HG02970 (cell line): ENCODE measurements at regions not wholly inside any gene's neighbourhood (a gene's known extent, or its start where the extent isn't known, plus 50 kb on each side); places are given as distances from the start of the nearest gene placed in this dataset.
"Not testable (repeated sequence)": the region's sequence is repeated elsewhere in the genome, so short reads cannot be mapped to it uniquely, and the experiment has no call there.

ENCODE experiments used
- ATAC-seq: cut with Tn5 transposase; IDR thresholded peaks from one replicate; pipeline ENCODE4 v1.9.1; 2021; ENCODE audit warnings: mild to moderate bottlenecking, moderate library complexity, moderate number of reproducible peaks; ENCODE audit not compliant: unreplicated experiment, low FRiP score

GRCh38 chr5:152185547-152186245 lies 219.4 kb downstream of the NMUR2 start:
- no peak for ATAC-seq

- ATAC-seq, result no peak
These were observed 220.8 kb downstream of the NMUR2 start for GRCh38 chr5:152184266-152184665.

- ATAC-seq, result no peak
These were observed 223.6 kb downstream of the NMUR2 start for GRCh38 chr5:152181461-152181860.

- no peak for ATAC-seq
These were observed 226.8 kb downstream of the NMUR2 start for GRCh38 chr5:152178350-152178699.

- no peak for ATAC-seq
These were observed 227.3 kb downstream of the NMUR2 start for GRCh38 chr5:152177626-152178349.

GRCh38 chr5:152171888-152172287 lies 233.2 kb downstream of the NMUR2 start:
- no peak for ATAC-seq

- no peak for ATAC-seq
These were observed 234.7 kb downstream of the NMUR2 start for GRCh38 chr5:152170350-152170749.

GRCh38 chr5:152164860-152165259 lies 240.2 kb upstream of the GLRA1 start:
- no peak for ATAC-seq

- ATAC-seq, result not testable (repeated sequence)
These were observed 235.2 kb upstream of the GLRA1 start for GRCh38 chr5:152159894-152160293.

- ATAC-seq, result not testable (repeated sequence)
These were observed 229.8 kb upstream of the GLRA1 start for GRCh38 chr5:152154452-152154851.

GRCh38 chr5:152151940-152152339 lies 227.3 kb upstream of the GLRA1 start:
- no peak for ATAC-seq

GRCh38 chr5:152151113-152151512 lies 226.5 kb upstream of the GLRA1 start:
- no peak for ATAC-seq

- no peak for ATAC-seq
These were observed 222.6 kb upstream of the GLRA1 start for GRCh38 chr5:152147286-152147685.

- no peak for ATAC-seq
These were observed 221.9 kb upstream of the GLRA1 start for GRCh38 chr5:152146566-152146965.

- ATAC-seq, result no peak
These were observed 219.9 kb upstream of the GLRA1 start for GRCh38 chr5:152144556-152144955.

- ATAC-seq, result no peak
These were observed 219.4 kb upstream of the GLRA1 start for GRCh38 chr5:152144030-152144429.

GRCh38 chr5:152142840-152143469 lies 218.3 kb upstream of the GLRA1 start:
- peak; percentile 92 for ATAC-seq

GRCh38 chr5:152140347-152140746 lies 215.7 kb upstream of the GLRA1 start:
- ATAC-seq, result no peak

- ATAC-seq, result no peak
These were observed 212.4 kb upstream of the GLRA1 start for GRCh38 chr5:152137063-152137462.

- no peak for ATAC-seq
These were observed 211.7 kb upstream of the GLRA1 start for GRCh38 chr5:152136321-152136720.

- no peak for ATAC-seq
These were observed 211.2 kb upstream of the GLRA1 start for GRCh38 chr5:152135827-152136226.
